Transverse colon (tissue), 4 donors: ENCODE measurements at regions not wholly inside any gene's neighbourhood (a gene's known extent, or its start where the extent isn't known, plus 50 kb on each side); places are given as distances from the start of the nearest gene placed in this dataset.
"Not testable (repeated sequence)": the region's sequence is repeated elsewhere in the genome, so short reads cannot be mapped to it uniquely, and the experiment has no call there.

ENCODE experiments used
- DNase-seq: peaks from one replicate; pipeline ENCODE4 v3.0.0-alpha.2; 2019
- H3K27ac ChIP-seq, 4 donors: fragments of 200-600 bp; sonication (generic); 2 replicates each; pipeline ENCODE4 v1.5.1; 2016 to 2018; ENCODE audit warnings: inconsistent platforms in 4 of 4
- H3K27me3 ChIP-seq: fragments of 200-600 bp; sonication (generic); 2 replicates; pipeline ENCODE4 v1.5.1; 2017; ENCODE audit warnings: inconsistent platforms
- H3K36me3 ChIP-seq, 4 donors: fragments of 200-600 bp; sonication (generic); 2 replicates each; pipeline ENCODE4 v1.5.1; 2017 to 2019; ENCODE audit warnings: inconsistent platforms in 4 of 4
- H3K4me1 ChIP-seq, 4 donors: fragments of 200-600 bp; sonication (generic); 2 replicates each; pipeline ENCODE4 v1.5.1; 2017 to 2020; ENCODE audit warnings: inconsistent platforms in 4 of 4
- H3K4me3 ChIP-seq, 4 donors: fragments of 200-600 bp; sonication (generic); 1 replicate in 1 of 4; 2 replicates in 3 of 4; pipeline versions ENCODE4 v1.5.1 to v1.6.1; 2017 to 2019; ENCODE audit warnings: inconsistent platforms in 4 of 4
- H3K9me3 ChIP-seq, 2 donors: fragments of 200-600 bp; sonication (generic); 2 replicates each; pipeline ENCODE4 v1.5.1; 2017 to 2019; ENCODE audit warnings: inconsistent platforms in 2 of 2
- EP300 ChIP-seq: sonication (generic); formaldehyde crosslinking; IDR thresholded peaks from one replicate; pipeline ENCODE4 v1.6.1; 2017; ENCODE audit warnings: antibody characterized with exemption, low read depth
- POLR2A ChIP-seq: fragments of 450-650 bp; IDR thresholded peaks from one replicate; pipeline ENCODE4 v1.6.1; 2016; ENCODE audit warnings: antibody characterized with exemption, mild to moderate bottlenecking, moderate library complexity
- POLR2AphosphoS5 ChIP-seq, 3 donors: sonication (generic); formaldehyde crosslinking; IDR thresholded peaks; one replicate each; pipeline ENCODE4 v1.6.1; 2016; ENCODE audit warnings: antibody characterized with exemption in 3 of 3
- WGBS, 2 donors: methylation state at CpG; one replicate each; pipeline ENCODE4 v1.1.5; 2018; ENCODE audit warnings: low coverage in 1 of 2; 5-methylcytosine and 5-hydroxymethylcytosine counted together
- in situ Hi-C, 4 donors: fragments of 200-750 bp; cut with MboI; loops; one replicate each; pipeline versions ENCODE4 v1.15.0 to v1.15.1; 2017; ENCODE audit warnings: low sequenced_read_pairs in 3 of 4, low pct_ligation_motif_present in 1 of 4, low pct_unique_long_range_greater_than_20kb in 1 of 4
- intact Hi-C: fragments of 100-400 bp; cut with DNase I; formaldehyde crosslinking; loops from one replicate; pipeline ENCODE4 v1.15.1; 2023; ENCODE audit warnings: low total_unique reads
- TF ChIP-seq, protein P1 (sequence below), 5 experiments: fragments of 200-600 bp in 3 of 5; fragments of 450-650 bp in 2 of 5; sonication (generic) in 3 of 5; IDR thresholded peaks; 1 replicate in 2 of 5; 2 replicates in 3 of 5; pipeline ENCODE4 v1.5.1; 2016 to 2017; ENCODE audit warnings: antibody characterized with exemption in 5 of 5, inconsistent platforms in 3 of 5, mild to moderate bottlenecking in 2 of 5, moderate library complexity in 1 of 5

DNA sequence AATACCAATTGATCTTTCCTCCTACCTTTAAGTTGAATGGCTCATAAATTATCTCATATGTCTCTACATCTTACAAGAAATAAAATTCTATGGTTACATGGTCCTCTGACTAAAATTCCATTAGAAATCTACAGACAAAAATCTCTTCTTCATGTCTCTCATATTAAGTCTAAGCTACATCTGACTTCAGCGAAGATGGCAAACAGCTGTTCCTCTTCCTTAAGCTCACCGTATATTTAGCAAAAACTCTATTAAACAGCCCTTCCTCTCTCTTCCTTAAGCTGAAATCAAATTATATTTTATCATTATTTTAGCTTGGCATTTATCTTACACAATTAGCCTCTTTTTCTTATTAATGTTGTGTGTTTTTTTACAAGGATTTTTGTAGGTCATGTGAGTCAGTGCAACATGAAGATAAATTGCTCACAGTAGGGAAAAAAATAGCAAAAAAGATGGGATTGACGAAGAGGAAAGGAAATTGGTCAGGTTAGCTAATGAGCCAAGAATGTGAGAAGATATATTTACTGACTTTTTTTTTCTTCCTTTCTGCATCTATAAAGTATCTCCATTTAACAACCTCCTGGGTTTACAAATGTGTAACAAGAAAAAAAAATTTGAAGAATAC is 2412.8 kb downstream of the ARAP2 start:
- intact Hi-C loops: no loop called here
- Histone ChIP-seq H3K27me3 (no peaks in the 10 kb centered on the region), H3K4me3 (no peak overlapping the region), H3K27ac (no peak overlapping the region), H3K36me3 (no peaks in the 10 kb centered on the region), H3K9me3 (no peaks in the 10 kb centered on the region), H3K4me1 (no peaks in the 10 kb centered on the region)
- WGBS, 2 donors: 61 to 69% methylated on average over 3 of the region's 3 CpGs
- no peak for TF ChIP-seq EP300
- TF ChIP-seq, protein P1, sequence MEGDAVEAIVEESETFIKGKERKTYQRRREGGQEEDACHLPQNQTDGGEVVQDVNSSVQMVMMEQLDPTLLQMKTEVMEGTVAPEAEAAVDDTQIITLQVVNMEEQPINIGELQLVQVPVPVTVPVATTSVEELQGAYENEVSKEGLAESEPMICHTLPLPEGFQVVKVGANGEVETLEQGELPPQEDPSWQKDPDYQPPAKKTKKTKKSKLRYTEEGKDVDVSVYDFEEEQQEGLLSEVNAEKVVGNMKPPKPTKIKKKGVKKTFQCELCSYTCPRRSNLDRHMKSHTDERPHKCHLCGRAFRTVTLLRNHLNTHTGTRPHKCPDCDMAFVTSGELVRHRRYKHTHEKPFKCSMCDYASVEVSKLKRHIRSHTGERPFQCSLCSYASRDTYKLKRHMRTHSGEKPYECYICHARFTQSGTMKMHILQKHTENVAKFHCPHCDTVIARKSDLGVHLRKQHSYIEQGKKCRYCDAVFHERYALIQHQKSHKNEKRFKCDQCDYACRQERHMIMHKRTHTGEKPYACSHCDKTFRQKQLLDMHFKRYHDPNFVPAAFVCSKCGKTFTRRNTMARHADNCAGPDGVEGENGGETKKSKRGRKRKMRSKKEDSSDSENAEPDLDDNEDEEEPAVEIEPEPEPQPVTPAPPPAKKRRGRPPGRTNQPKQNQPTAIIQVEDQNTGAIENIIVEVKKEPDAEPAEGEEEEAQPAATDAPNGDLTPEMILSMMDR (IDR thresholded peaks at IDR 0.05): no peak
- no peak for TF ChIP-seq POLR2AphosphoS5 (IDR thresholded peaks at IDR 0.05)
- no peak for DNase-seq
- in situ Hi-C loops: no loop called here

DNA sequence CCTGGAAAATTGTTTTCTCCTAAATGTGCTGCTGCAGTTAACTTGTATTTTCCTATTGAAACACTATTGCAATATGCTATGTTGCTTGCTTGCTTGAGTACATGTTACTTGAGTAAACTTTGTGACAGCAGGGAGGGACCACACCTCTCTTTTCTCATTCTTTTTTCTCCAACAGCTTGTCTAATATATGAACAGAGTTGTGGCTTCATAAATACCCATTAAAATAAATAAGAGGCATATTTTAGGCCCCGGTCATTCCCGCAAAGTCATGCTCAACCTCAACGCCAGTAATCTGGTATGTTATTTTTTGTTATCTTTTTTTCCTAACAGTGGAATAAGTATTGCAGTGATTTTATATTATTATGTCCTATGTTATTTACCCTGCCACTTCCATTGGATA is 2408.6 kb downstream of the ARAP2 start:
- intact Hi-C loops, H3K9me3 ChIP-seq, H3K36me3 ChIP-seq, in situ Hi-C loops, DNase-seq, H3K4me1 ChIP-seq, H3K4me3 ChIP-seq, H3K27ac ChIP-seq, H3K27me3 ChIP-seq: not testable (repeated sequence)
- 86 to 87% methylated on average over 3 of the region's 3 CpGs for WGBS, 2 donors

GRCh38 chr4:33837043-33837838 is 2407.1 kb downstream of the ARAP2 start:
- WGBS, 2 donors: 82 to 83% methylated on average over 4 to 5 of the region's 5 CpGs
- intact Hi-C loops: no loop called here
- DNase-seq: no peak
- TF ChIP-seq POLR2AphosphoS5 (IDR thresholded peaks at IDR 0.05) (no peak), EP300 (no peak), POLR2A (no peak)
- TF ChIP-seq, protein P1 (IDR thresholded peaks at IDR 0.05): no peak
- Histone ChIP-seq H3K27me3 (no peaks in the 10 kb centered on the region), H3K27ac (no peak overlapping the region), H3K9me3 (no peaks in the 10 kb centered on the region), H3K4me1 (no peaks in the 10 kb centered on the region), H3K4me3 (no peak overlapping the region), H3K36me3 (no peaks in the 10 kb centered on the region)
- in situ Hi-C loops: no loop called here

DNA sequence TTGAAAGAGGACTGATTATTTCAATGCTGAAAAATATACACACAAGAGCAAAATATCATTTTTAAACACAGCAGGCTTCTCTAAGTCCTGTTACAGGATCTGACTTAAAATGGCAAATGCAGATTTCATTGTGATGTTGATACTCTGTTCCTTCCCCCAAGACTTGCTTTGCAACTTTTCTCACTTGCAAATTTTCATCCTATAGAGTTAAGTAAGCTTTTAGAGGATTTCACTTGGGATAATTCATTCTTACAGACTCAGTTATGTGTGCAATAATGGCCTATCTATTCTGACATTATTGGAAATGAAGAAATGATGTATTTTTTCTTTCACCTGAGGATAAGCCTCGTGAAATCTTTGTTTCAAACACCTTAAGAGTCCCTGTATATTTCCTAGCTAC is 2403.2 kb downstream of the ARAP2 start:
- no peaks in the 10 kb centered on the region for H3K36me3 ChIP-seq
- no peak overlapping the region for H3K4me3 ChIP-seq
- in situ Hi-C loops: no loop called here
- no peak for DNase-seq
- TF ChIP-seq POLR2A (no peak), POLR2AphosphoS5 (IDR thresholded peaks at IDR 0.05) (no peak), EP300 (no peak)
- TF ChIP-seq, protein P1 (IDR thresholded peaks at IDR 0.05): no peak
- intact Hi-C loops: no loop called here
- H3K4me1 ChIP-seq: no peaks in the 10 kb centered on the region
- no peaks in the 10 kb centered on the region for H3K27me3 ChIP-seq
- WGBS, 2 donors: 11 to 14% methylated on average over 1 of the region's 1 CpG
- no peaks in the 10 kb centered on the region for H3K9me3 ChIP-seq
- H3K27ac ChIP-seq: no peak overlapping the region
